Subcutaneous abdominal adipose tissue (tissue), 5 donors: ENCODE measurements at regions not wholly inside any gene's neighbourhood (a gene's known extent, or its start where the extent isn't known, plus 50 kb on each side); places are given as distances from the start of the nearest gene placed in this dataset.

Source experiments
- H3K27ac ChIP-seq: one replicate; pipeline ENCODE4 v1.7.0; 2013; ENCODE audit warnings: low read depth, mild to moderate bottlenecking, inconsistent platforms, low read length, moderate library complexity
- H3K27me3 ChIP-seq, 5 donors: one replicate each; pipeline ENCODE4 v1.7.0; 2013; ENCODE audit warnings: low read length in 5 of 5, inconsistent platforms in 1 of 5; ENCODE audit not compliant: control insufficient read depth in 5 of 5, insufficient read depth in 4 of 5
- H3K36me3 ChIP-seq, 5 donors: one replicate each; pipeline ENCODE4 v1.7.0; 2013; ENCODE audit warnings: low read length in 5 of 5; ENCODE audit not compliant: control insufficient read depth in 5 of 5, insufficient read depth in 5 of 5
- H3K4me1 ChIP-seq, 5 donors: one replicate each; pipeline ENCODE4 v1.7.0; 2013; ENCODE audit warnings: low read length in 5 of 5, mild to moderate bottlenecking in 3 of 5, moderate library complexity in 1 of 5; ENCODE audit not compliant: control insufficient read depth in 5 of 5, insufficient read depth in 5 of 5
- H3K4me3 ChIP-seq, 5 donors: one replicate each; pipeline ENCODE4 v1.7.0; 2013; ENCODE audit warnings: low read length in 5 of 5, low read depth in 1 of 5
- H3K9ac ChIP-seq, 5 donors: one replicate each; pipeline ENCODE4 v1.7.0; 2013; ENCODE audit warnings: low read length in 5 of 5, mild to moderate bottlenecking in 4 of 5, moderate library complexity in 3 of 5
- H3K9me3 ChIP-seq, 5 donors: one replicate each; pipeline ENCODE4 v1.7.0; 2013; ENCODE audit warnings: low read length in 5 of 5; ENCODE audit not compliant: control insufficient read depth in 5 of 5
- donor health status: healthy.
- donor health status: healthy.
- donor health status: healthy.
- donor health status: healthy.
- donor health status: healthy.

- Histone ChIP-seq H3K27me3 (no peaks in the 10 kb centered on the region), H3K9ac (no peak overlapping the region), H3K4me3 (no peak overlapping the region), H3K4me1 (peaks cover 6 to 16% (median 12%) of the 10 kb centered on the region in 5 donors), H3K27ac (no peak overlapping the region), H3K36me3 (no peaks in the 10 kb centered on the region), H3K9me3 (no peaks in the 10 kb centered on the region)
Measured at GRCh38 chr9:113808391-113809358, 67.4 kb upstream of the ZNF618 start.

- H3K4me3 ChIP-seq, result no peak overlapping the region
- H3K36me3 ChIP-seq, result no peaks in the 10 kb centered on the region
- H3K9ac ChIP-seq, result no peak overlapping the region
- peaks cover 0 to 4% (median 0%) of the 10 kb centered on the region in 5 donors for H3K27me3 ChIP-seq
- H3K27ac ChIP-seq, result no peak overlapping the region
- H3K4me1 ChIP-seq, result no peaks in the 10 kb centered on the region
- H3K9me3 ChIP-seq, result peaks cover 0 to 2% (median 0%) of the 10 kb centered on the region in 5 donors
Measured at GRCh38 chr9:113817171-113817570, 58.9 kb upstream of the ZNF618 start.

- Histone ChIP-seq H3K27ac (no peak overlapping the region), H3K36me3 (no peaks in the 10 kb centered on the region), H3K9me3 (peaks cover 0 to 2% (median 0%) of the 10 kb centered on the region in 5 donors), H3K4me3 (no peak overlapping the region), H3K27me3 (peaks cover 0 to 4% (median 0%) of the 10 kb centered on the region in 5 donors), H3K9ac (no peak overlapping the region), H3K4me1 (no peaks in the 10 kb centered on the region)
Measured at GRCh38 chr9:113818391-113818790, 57.7 kb upstream of the ZNF618 start.

- Histone ChIP-seq H3K36me3 (no peaks in the 10 kb centered on the region), H3K4me1 (no peaks in the 10 kb centered on the region), H3K27ac (no peak overlapping the region), H3K27me3 (peaks cover 0 to 2% (median 0%) of the 10 kb centered on the region in 5 donors), H3K9ac (no peak overlapping the region), H3K9me3 (peaks cover 2 to 11% (median 5%) of the 10 kb centered on the region in 5 donors), H3K4me3 (no peak overlapping the region)
Measured at GRCh38 chr9:113822315-113822714, 53.8 kb upstream of the ZNF618 start.

- H3K4me3 ChIP-seq, result no peak overlapping the region
- H3K27me3 ChIP-seq, result peaks cover 0 to 2% (median 0%) of the 10 kb centered on the region in 5 donors
- H3K9ac ChIP-seq, result no peak overlapping the region
- H3K4me1 ChIP-seq, result no peaks in the 10 kb centered on the region
- no peaks in the 10 kb centered on the region for H3K36me3 ChIP-seq
- no peak overlapping the region for H3K27ac ChIP-seq
- peaks cover 2 to 11% (median 5%) of the 10 kb centered on the region in 5 donors for H3K9me3 ChIP-seq
Measured at GRCh38 chr9:113823421-113823820, 52.7 kb upstream of the ZNF618 start.
